ENCODE measurements at regions not wholly inside any gene's neighbourhood (a gene's known extent, or its start where the extent isn't known, plus 50 kb on each side); places are given as distances from the start of the nearest gene placed in this dataset.

- H4K20me1 ChIP-seq (ENCODE audit: insufficient read depth, low read length): no peaks in the 10 kb centered on the region
- intact Hi-C loops (cut with micrococcal nuclease; ENCODE audit: unreplicated experiment): no loop called here
- no peaks in the 10 kb centered on the region for H3K9me2 ChIP-seq (ENCODE audit: insufficient read depth, low read length)
- H3K79me2 ChIP-seq (ENCODE audit: insufficient read depth, low read depth, low read length): no peaks in the 10 kb centered on the region
- H2AFZ ChIP-seq (ENCODE audit: low read length): no peak overlapping the region
- H3K4me2 ChIP-seq (ENCODE audit: low read length): no peak overlapping the region
- BruUV-seq (replicated peaks): no TSS peak
- H3K36me3 ChIP-seq (ENCODE audit: insufficient read depth, low read length): no peaks in the 10 kb centered on the region
- TF ChIP-seq EZH2phosphoT487 (IDR thresholded peaks at IDR 0.05; ENCODE audit: borderline replicate concordance, low read depth, low read length): no peak
- TF ChIP-seq, protein P1, sequence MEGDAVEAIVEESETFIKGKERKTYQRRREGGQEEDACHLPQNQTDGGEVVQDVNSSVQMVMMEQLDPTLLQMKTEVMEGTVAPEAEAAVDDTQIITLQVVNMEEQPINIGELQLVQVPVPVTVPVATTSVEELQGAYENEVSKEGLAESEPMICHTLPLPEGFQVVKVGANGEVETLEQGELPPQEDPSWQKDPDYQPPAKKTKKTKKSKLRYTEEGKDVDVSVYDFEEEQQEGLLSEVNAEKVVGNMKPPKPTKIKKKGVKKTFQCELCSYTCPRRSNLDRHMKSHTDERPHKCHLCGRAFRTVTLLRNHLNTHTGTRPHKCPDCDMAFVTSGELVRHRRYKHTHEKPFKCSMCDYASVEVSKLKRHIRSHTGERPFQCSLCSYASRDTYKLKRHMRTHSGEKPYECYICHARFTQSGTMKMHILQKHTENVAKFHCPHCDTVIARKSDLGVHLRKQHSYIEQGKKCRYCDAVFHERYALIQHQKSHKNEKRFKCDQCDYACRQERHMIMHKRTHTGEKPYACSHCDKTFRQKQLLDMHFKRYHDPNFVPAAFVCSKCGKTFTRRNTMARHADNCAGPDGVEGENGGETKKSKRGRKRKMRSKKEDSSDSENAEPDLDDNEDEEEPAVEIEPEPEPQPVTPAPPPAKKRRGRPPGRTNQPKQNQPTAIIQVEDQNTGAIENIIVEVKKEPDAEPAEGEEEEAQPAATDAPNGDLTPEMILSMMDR (conservative IDR thresholded peaks at IDR 0.05; ENCODE audit: low read length): no peak
- H3K4me1 ChIP-seq (ENCODE audit: insufficient read depth, low read length, poor library complexity, severe bottlenecking): no peaks in the 10 kb centered on the region
- ChIA-PET POLR2A (no interaction called here), CTCF (ENCODE audit: unreplicated experiment) (no interaction called here)
- no peaks in the 10 kb centered on the region for H3K9me3 ChIP-seq (ENCODE audit: low read length)
- no peak overlapping the region for H3K27ac ChIP-seq (ENCODE audit: low read depth, low read length, poor library complexity, severe bottlenecking)
- no peak overlapping the region for H3K4me3 ChIP-seq (ENCODE audit: low read depth, low read length, poor library complexity, severe bottlenecking)
- DNase-seq (ENCODE audit: low spot score): no peak
These were observed 233.6 kb downstream of the RRAGC start for GRCh38 chr1:38625939-38626338.

GRCh38 chr1:38624336-38625039 is 235.1 kb downstream of the RRAGC start:
- no peak for DNase-seq (ENCODE audit: low spot score)
- Histone ChIP-seq H3K27ac (ENCODE audit: low read depth, low read length, poor library complexity, severe bottlenecking) (no peak overlapping the region), H3K9me3 (ENCODE audit: low read length) (no peaks in the 10 kb centered on the region), H2AFZ (ENCODE audit: low read length) (no peak overlapping the region), H3K4me3 (ENCODE audit: low read depth, low read length, poor library complexity, severe bottlenecking) (no peak overlapping the region), H4K20me1 (ENCODE audit: insufficient read depth, low read length) (no peaks in the 10 kb centered on the region), H3K36me3 (ENCODE audit: insufficient read depth, low read length) (no peaks in the 10 kb centered on the region), H3K9me2 (ENCODE audit: insufficient read depth, low read length) (no peaks in the 10 kb centered on the region), H3K79me2 (ENCODE audit: insufficient read depth, low read depth, low read length) (no peaks in the 10 kb centered on the region), H3K4me1 (ENCODE audit: insufficient read depth, low read length, poor library complexity, severe bottlenecking) (no peaks in the 10 kb centered on the region), H3K4me2 (ENCODE audit: low read length) (no peak overlapping the region)
- ChIA-PET POLR2A (no interaction called here), CTCF (ENCODE audit: unreplicated experiment) (no interaction called here)
- intact Hi-C loops (cut with micrococcal nuclease; ENCODE audit: unreplicated experiment): no loop called here
- no peak for TF ChIP-seq EZH2phosphoT487 (IDR thresholded peaks at IDR 0.05; ENCODE audit: borderline replicate concordance, low read depth, low read length)
- TF ChIP-seq, protein P1 (conservative IDR thresholded peaks at IDR 0.05; ENCODE audit: low read length): no peak
- BruUV-seq (replicated peaks): no TSS peak

- ChIA-PET CTCF (ENCODE audit: unreplicated experiment) (no interaction called here), POLR2A (no interaction called here)
- Histone ChIP-seq H3K9me2 (ENCODE audit: insufficient read depth, low read length) (no peaks in the 10 kb centered on the region), H3K27ac (ENCODE audit: low read depth, low read length, poor library complexity, severe bottlenecking) (no peak overlapping the region), H2AFZ (ENCODE audit: low read length) (no peak overlapping the region), H3K4me2 (ENCODE audit: low read length) (no peak overlapping the region), H4K20me1 (ENCODE audit: insufficient read depth, low read length) (no peaks in the 10 kb centered on the region), H3K9me3 (ENCODE audit: low read length) (no peaks in the 10 kb centered on the region), H3K4me1 (ENCODE audit: insufficient read depth, low read length, poor library complexity, severe bottlenecking) (no peaks in the 10 kb centered on the region), H3K4me3 (ENCODE audit: low read depth, low read length, poor library complexity, severe bottlenecking) (no peak overlapping the region), H3K36me3 (ENCODE audit: insufficient read depth, low read length) (no peaks in the 10 kb centered on the region), H3K79me2 (ENCODE audit: insufficient read depth, low read depth, low read length) (no peaks in the 10 kb centered on the region)
- intact Hi-C loops (cut with micrococcal nuclease; ENCODE audit: unreplicated experiment): no loop called here
- no peak for DNase-seq (ENCODE audit: low spot score)
- no TSS peak for BruUV-seq (replicated peaks)
- TF ChIP-seq, protein P1 (conservative IDR thresholded peaks at IDR 0.05; ENCODE audit: low read length): no peak
- no peak for TF ChIP-seq EZH2phosphoT487 (IDR thresholded peaks at IDR 0.05; ENCODE audit: borderline replicate concordance, low read depth, low read length)
These were observed 236.0 kb downstream of the RRAGC start for GRCh38 chr1:38623529-38623928.
